ENCODE measurements at regions not wholly inside any gene's neighbourhood (a gene's known extent, or its start where the extent isn't known, plus 50 kb on each side); places are given as distances from the start of the nearest gene placed in this dataset.

DNA sequence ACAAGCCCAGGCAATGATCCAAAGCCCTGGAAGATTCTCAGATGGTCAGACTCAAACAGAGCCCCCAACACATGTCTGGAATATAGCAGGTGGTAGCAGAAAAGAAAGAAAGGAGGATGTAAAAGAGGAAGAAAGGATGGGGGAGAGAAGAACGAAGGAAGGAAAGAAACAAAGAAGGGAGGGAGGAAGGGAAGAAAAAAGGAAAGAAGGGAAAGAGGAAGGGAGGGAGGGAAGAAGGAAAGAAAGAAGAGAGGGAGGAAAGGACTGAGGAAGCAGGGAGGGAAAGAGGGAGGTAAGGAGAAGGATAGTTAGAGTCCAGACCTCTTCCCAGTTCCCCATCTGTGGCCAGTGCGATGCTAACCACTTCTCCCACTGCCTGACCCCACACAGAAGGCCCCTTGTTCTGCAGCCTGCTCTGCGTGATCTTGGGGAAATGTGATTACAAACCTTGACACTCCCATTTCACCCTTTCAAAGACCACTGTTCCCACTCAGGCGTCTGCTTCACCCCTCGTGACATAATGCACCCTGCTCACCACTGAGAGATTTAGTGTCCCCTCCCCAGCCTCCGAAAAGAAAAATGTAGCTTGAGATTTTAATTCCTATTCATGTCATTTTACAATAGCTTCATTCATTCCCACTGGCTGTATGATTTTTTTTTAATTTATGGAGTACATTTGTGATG, 357.9 kb downstream of the BCL11B start:
- TF ChIP-seq POLR2A (IDR thresholded peaks at IDR 0.05; ENCODE audit: low read length): no peak
- no peak for TF ChIP-seq GATA1 (IDR thresholded peaks at IDR 0.05; ENCODE audit: low read depth, low read length)

Measured in erythroblast (primary cell).